IMR-90 (cell line): ENCODE measurements at regions not wholly inside any gene's neighbourhood (a gene's known extent, or its start where the extent isn't known, plus 50 kb on each side); places are given as distances from the start of the nearest gene placed in this dataset.

ENCODE experiments used
- ATAC-seq: fragments of 200-7000 bp; cut with Tn5 transposase; 2 replicates; pipeline ENCODE4 v1.9.1; 2020; ENCODE audit warnings: low read depth, mild to moderate bottlenecking, moderate library complexity
- BruUV-seq: library from RNA; stranded (reverse); fragments of 400-500 nt; replicated peaks from 2 replicates; lab custom pipeline; 2021; lab: Mats Ljungman, UMichigan
- CTCF ChIA-PET: fragments of 300-600 bp; formaldehyde crosslinking; extraction: SDS; loops from one replicate; lab custom pipeline; 2021; ENCODE audit warnings: antibody characterized with exemption; lab: Yijun Ruan, JAX
- POLR2A ChIA-PET: fragments of 300-600 bp; sonication (Branson Sonifier 250); formaldehyde crosslinking; loops from one replicate; lab custom pipeline; 2022; ENCODE audit warnings: antibody characterized with exemption; ENCODE audit not compliant: unreplicated experiment; lab: Charles Lee
- DNase-seq: peaks from one replicate; pipeline ENCODE4 v3.0.0; 2013
- H2AFZ ChIP-seq: replicated peaks from 2 replicates; pipeline ENCODE3; 2013; ENCODE audit warnings: low read length, mild to moderate bottlenecking; ENCODE audit not compliant: poor library complexity
- H2AK5ac ChIP-seq: 2 replicates; pipeline ENCODE4 v1.6.1; 2013; ENCODE audit warnings: low read depth, low read length, inconsistent platforms
- H2AK9ac ChIP-seq: replicated peaks from 2 replicates; pipeline ENCODE3; 2013; ENCODE audit warnings: mild to moderate bottlenecking, low read depth, low read length, moderate library complexity; ENCODE audit not compliant: poor library complexity
- H2BK120ac ChIP-seq: 2 replicates; pipeline ENCODE4 v1.6.1; 2013; ENCODE audit warnings: low read depth, low read length, inconsistent platforms
- H2BK15ac ChIP-seq: 3 replicates; pipeline ENCODE4 v1.6.1; 2013; ENCODE audit warnings: low read depth, low read length, inconsistent platforms
- H2BK20ac ChIP-seq: 2 replicates; pipeline ENCODE4 v1.6.1; 2013; ENCODE audit warnings: low read depth, mild to moderate bottlenecking, inconsistent platforms, low read length, moderate library complexity
- H2BK5ac ChIP-seq: 2 replicates; pipeline ENCODE4 v1.6.1; 2013; ENCODE audit warnings: mild to moderate bottlenecking, low read depth, low read length, inconsistent platforms; ENCODE audit not compliant: poor library complexity, severe bottlenecking
- H3K14ac ChIP-seq: replicated peaks from 2 replicates; pipeline ENCODE4 v1.6.1; 2013; ENCODE audit warnings: low read depth, low read length, inconsistent platforms
- H3K18ac ChIP-seq: 2 replicates; pipeline ENCODE4 v1.6.1; 2013; ENCODE audit warnings: low read depth, low read length, control low read depth
- H3K23ac ChIP-seq: 2 replicates; pipeline ENCODE4 v1.6.1; 2013; ENCODE audit warnings: low read depth, low read length, inconsistent platforms
- H3K27ac ChIP-seq: 2 replicates; pipeline ENCODE4 v1.5.1; 2013; ENCODE audit warnings: mild to moderate bottlenecking, control low read depth, low read length; ENCODE audit not compliant: insufficient read depth
- H3K27me3 ChIP-seq: 2 replicates; pipeline ENCODE4 v1.6.1; 2013; ENCODE audit warnings: low read length; ENCODE audit not compliant: control insufficient read depth, insufficient read depth
- H3K36me3 ChIP-seq: 2 replicates; pipeline ENCODE4 v1.6.1; 2013; ENCODE audit warnings: low read length, mixed read lengths; ENCODE audit not compliant: control insufficient read depth, insufficient read depth
- H3K4ac ChIP-seq: 2 replicates; pipeline ENCODE4 v1.6.1; 2013; ENCODE audit warnings: low read depth, low read length, inconsistent platforms
- H3K4me1 ChIP-seq: 2 replicates; pipeline ENCODE4 v1.6.1; 2013; ENCODE audit warnings: low read length, mixed read lengths; ENCODE audit not compliant: control insufficient read depth, insufficient read depth
- H3K4me2 ChIP-seq: 2 replicates; pipeline ENCODE4 v1.6.1; 2013; ENCODE audit warnings: low read depth, mild to moderate bottlenecking, control low read depth, low read length, moderate library complexity
- H3K4me3 ChIP-seq: 2 replicates; pipeline ENCODE4 v1.5.1; 2013; ENCODE audit warnings: low read depth, mild to moderate bottlenecking, control low read depth, low read length, moderate library complexity; ENCODE audit not compliant: insufficient read depth
- H3K56ac ChIP-seq: 2 replicates; pipeline ENCODE4 v1.6.1; 2013; ENCODE audit warnings: low read length, inconsistent platforms; ENCODE audit not compliant: insufficient read depth; ENCODE audit errors: extremely low read depth
- H3K79me1 ChIP-seq, 2 experiments: 2 replicates each; pipeline ENCODE4 v1.6.1; 2013; ENCODE audit warnings: low read length in 2 of 2, inconsistent platforms in 1 of 2, low read depth in 1 of 2
- H3K9ac ChIP-seq: 2 replicates; pipeline ENCODE4 v1.6.1; 2013; ENCODE audit warnings: low read depth, low read length, control low read depth
- H3K9me1 ChIP-seq: 2 replicates; pipeline ENCODE4 v1.6.1; 2013; ENCODE audit warnings: low read length, inconsistent platforms; ENCODE audit not compliant: insufficient read depth
- H3K9me3 ChIP-seq: 2 replicates; pipeline ENCODE4 v1.6.1; 2013; ENCODE audit warnings: low read length; ENCODE audit not compliant: control insufficient read depth, insufficient read depth
- H4K20me1 ChIP-seq: 2 replicates; pipeline ENCODE4 v1.6.1; 2013; ENCODE audit warnings: low read length, inconsistent platforms; ENCODE audit not compliant: insufficient read depth
- H4K5ac ChIP-seq: 2 replicates; pipeline ENCODE4 v1.6.1; 2013; ENCODE audit warnings: mild to moderate bottlenecking, low read depth, low read length, control low read depth
- H4K8ac ChIP-seq, 2 experiments: 2 replicates each; pipeline ENCODE4 v1.6.1; 2013; ENCODE audit warnings: low read depth in 2 of 2, low read length in 2 of 2, control low read depth in 1 of 2, inconsistent platforms in 1 of 2
- H4K91ac ChIP-seq: 2 replicates; pipeline ENCODE4 v1.6.1; 2013; ENCODE audit warnings: low read depth, low read length, inconsistent platforms; ENCODE audit not compliant: insufficient read depth
- BHLHE40 ChIP-seq: fragments of 150-350 bp; IDR thresholded peaks from 2 replicates; pipeline ENCODE4 v1.6.1; 2016; ENCODE audit warnings: mild to moderate bottlenecking, low read depth, low read length
- CEBPB ChIP-seq: IDR thresholded peaks from 2 replicates; pipeline ENCODE4 v1.6.1; 2012; ENCODE audit warnings: low read depth, low read length, improper control_type of control experiment
- CHD1 ChIP-seq: IDR thresholded peaks from 2 replicates; pipeline ENCODE4 v1.6.1; 2012; ENCODE audit warnings: low read depth, low read length, improper control_type of control experiment
- CTCF ChIP-seq: conservative IDR thresholded peaks from 2 replicates; pipeline ENCODE4 v1.5.1; 2012; ENCODE audit warnings: mild to moderate bottlenecking, low read depth, low read length, improper control_type of control experiment
- MAFK ChIP-seq: IDR thresholded peaks from 2 replicates; pipeline ENCODE4 v1.6.1; 2012; ENCODE audit warnings: low read depth, low read length, improper control_type of control experiment
- MAZ ChIP-seq: IDR thresholded peaks from 2 replicates; pipeline ENCODE4 v1.6.1; 2012; ENCODE audit warnings: low read depth, mild to moderate bottlenecking, low read length, improper control_type of control experiment, moderate library complexity, borderline replicate concordance
- MXI1 ChIP-seq: IDR thresholded peaks from 2 replicates; pipeline ENCODE4 v1.6.1; 2012; ENCODE audit warnings: low read depth, mild to moderate bottlenecking, low read length, moderate library complexity, borderline replicate concordance
- NFE2L2 ChIP-seq: fragments of 150-350 bp; IDR thresholded peaks from 2 replicates; pipeline ENCODE4 v1.6.1; 2016; ENCODE audit warnings: low read depth, mild to moderate bottlenecking, low read length
- POLR2A ChIP-seq: IDR thresholded peaks from 2 replicates; pipeline ENCODE4 v1.6.1; 2012; ENCODE audit warnings: mild to moderate bottlenecking, low read depth, low read length
- RCOR1 ChIP-seq: IDR thresholded peaks from 2 replicates; pipeline ENCODE4 v1.6.1; 2012; ENCODE audit warnings: mild to moderate bottlenecking, low read length, improper control_type of control experiment; ENCODE audit not compliant: insufficient replicate concordance
- RFX5 ChIP-seq: IDR thresholded peaks from 2 replicates; pipeline ENCODE4 v1.8.0; 2012; ENCODE audit warnings: low read depth, mild to moderate bottlenecking, low read length, moderate library complexity
- SMC3 ChIP-seq: fragments of 150-350 bp; IDR thresholded peaks from 2 replicates; pipeline ENCODE4 v1.6.1; 2016; ENCODE audit warnings: low read depth, mild to moderate bottlenecking, antibody characterized with exemption, low read length, moderate library complexity
- USF2 ChIP-seq: fragments of 150-350 bp; IDR thresholded peaks from 2 replicates; pipeline ENCODE4 v1.6.1; 2017; ENCODE audit warnings: mild to moderate bottlenecking, antibody characterized with exemption, low read length, low read depth
- WGBS, 2 experiments: methylation state at CpG; one replicate each; pipeline versions ENCODE4 v1.1.5 to v1.1.7; 2013; ENCODE audit warnings: missing lambda C conversion rate in 2 of 2; ENCODE audit not compliant: insufficient read length in 1 of 2; ENCODE audit errors: extremely low coverage in 2 of 2; 5-methylcytosine and 5-hydroxymethylcytosine counted together
- dilution Hi-C: fragments of 300-500 bp; cut with HindIII; formaldehyde crosslinking; loops from one replicate; pipeline ENCODE4 v1.14.3; 2018; ENCODE audit warnings: low sequenced_read_pairs; ENCODE audit not compliant: unreplicated experiment
- in situ Hi-C: fragments of 300-500 bp; cut with MboI; formaldehyde crosslinking; loops from 3 replicates; pipeline ENCODE4 v1.14.3; 2019; ENCODE audit warnings: low sequenced_read_pairs, inconsistent platforms, mixed read lengths
- intact Hi-C: fragments of 100-400 bp; cut with micrococcal nuclease; formaldehyde crosslinking; loops from 2 replicates; pipeline ENCODE4 v1.10.0; 2022

- no peak overlapping the region for H4K5ac ChIP-seq
- WGBS, 2 experiments, result no CpG with 5 or more reads among the region's 2 CpGs
- TF ChIP-seq MXI1 (no peak), CHD1 (no peak), POLR2A (no peak), BHLHE40 (no peak), RCOR1 (no peak), CTCF (no peak), MAZ (no peak), NFE2L2 (no peak), USF2 (no peak), RFX5 (no peak), MAFK (no peak), SMC3 (no peak), CEBPB (no peak)
- H3K56ac ChIP-seq, result no peak overlapping the region
- H2BK15ac ChIP-seq, result no peak overlapping the region
- intact Hi-C loops, result loop anchor here (1.0 kb wide), 1 partner anchor 43 kb away; no protein-coding TSS in a partner anchor
- H2AK5ac ChIP-seq, result no peak overlapping the region
- no peaks in the 10 kb centered on the region for H3K9me1 ChIP-seq
- peak overlapping the region; percentile 14 to 46; a peak in 2 of 4 replicates for H4K8ac ChIP-seq
- H2AK9ac ChIP-seq, result no peak overlapping the region
- peak overlapping the region; percentile 76; the same call in 1 of the 2 replicates for H2BK20ac ChIP-seq
- H3K4me1 ChIP-seq, result peaks cover 4% of the 10 kb centered on the region; the same call in 1 of the 2 replicates
- ATAC-seq (peak; percentile 93), DNase-seq (peak; percentile 59)
- dilution Hi-C loops, result no loop called here
- POLR2A ChIA-PET, result no interaction called here
- H3K4ac ChIP-seq, result no peak overlapping the region
- H3K9ac ChIP-seq, result no peak overlapping the region
- BruUV-seq, result no TSS peak
- H3K9me3 ChIP-seq, result peaks cover 3% of the 10 kb centered on the region; the same call in 1 of the 2 replicates
- H3K27me3 ChIP-seq, result no peaks in the 10 kb centered on the region
- CTCF ChIA-PET, result interaction anchor here (0.6 kb wide), 1 partner anchor 15 kb away, joined by 3 read pairs; no protein-coding TSS in a partner anchor
- no peak overlapping the region for H3K14ac ChIP-seq
- H3K36me3 ChIP-seq, result no peaks in the 10 kb centered on the region
- in situ Hi-C loops, result no loop called here
- H2BK5ac ChIP-seq, result peak overlapping the region; percentile 79
- no peak overlapping the region for H2AFZ ChIP-seq
- no peak overlapping the region for H3K4me3 ChIP-seq
- no peaks in the 10 kb centered on the region for H4K20me1 ChIP-seq
- H3K18ac ChIP-seq, result no peak overlapping the region; the same call in none of the 2 replicates
- peak overlapping the region; percentile 40; the same call in 1 of the 2 replicates for H3K27ac ChIP-seq
- H3K23ac ChIP-seq, result no peak overlapping the region
- no peaks in the 10 kb centered on the region for H3K79me1 ChIP-seq
- peak overlapping the region; percentile 76 for H2BK120ac ChIP-seq
- H4K91ac ChIP-seq, result no peak overlapping the region; the same call in 1 of the 2 replicates
- H3K4me2 ChIP-seq, result no peak overlapping the region
Observed at GRCh38 chr6:115570331-115570730, 490.4 kb downstream of the FRK start.
